Upper lobe of left lung (tissue), 6 donors: ENCODE measurements at regions not wholly inside any gene's neighbourhood (a gene's known extent, or its start where the extent isn't known, plus 50 kb on each side); places are given as distances from the start of the nearest gene placed in this dataset.
"Not testable (repeated sequence)": the region's sequence is repeated elsewhere in the genome, so short reads cannot be mapped to it uniquely, and the experiment has no call there.

ENCODE experiments used
- ATAC-seq, 2 donors: fragments of 200-7000 bp; cut with Tn5 transposase; one replicate each; pipeline ENCODE4 v1.9.1; 2022; ENCODE audit warnings: mild to moderate bottlenecking in 2 of 2, moderate library complexity in 2 of 2; ENCODE audit not compliant: low FRiP score in 2 of 2
- DNase-seq, 2 donors: peaks; one replicate each; pipeline ENCODE4 v3.0.0-alpha.2; 2019 to 2020
- H3K27ac ChIP-seq, 4 donors: fragments of 200-600 bp; sonication (generic); one replicate each; pipeline ENCODE4 v1.5.1; 2016 to 2019
- H3K27me3 ChIP-seq, 4 donors: fragments of 200-600 bp; sonication (generic); one replicate each; pipeline ENCODE4 v1.5.1; 2017 to 2019
- H3K36me3 ChIP-seq, 4 donors: fragments of 200-600 bp; sonication (generic); one replicate each; pipeline ENCODE4 v1.5.1; 2016 to 2019
- H3K4me1 ChIP-seq, 4 donors: fragments of 200-600 bp; sonication (generic); one replicate each; pipeline ENCODE4 v1.5.1; 2018 to 2019
- H3K4me3 ChIP-seq, 4 donors: fragments of 200-600 bp; sonication (generic); one replicate each; pipeline ENCODE4 v1.5.1; 2017 to 2019; ENCODE audit warnings: mild to moderate bottlenecking in 2 of 4, moderate library complexity in 1 of 4
- H3K9me3 ChIP-seq, 4 donors: fragments of 200-600 bp; sonication (generic); one replicate each; pipeline ENCODE4 v1.5.1; 2018 to 2019
- CTCF ChIP-seq, 6 experiments: fragments of 450-650 bp in 4 of 6; fragments of 200-600 bp in 2 of 6; sonication (generic) in 2 of 6; IDR thresholded peaks; one replicate each; pipeline ENCODE4 v1.5.1; 2016 to 2019; ENCODE audit warnings: antibody characterized with exemption in 6 of 6
- EP300 ChIP-seq, 4 donors: sonication (generic); formaldehyde crosslinking; IDR thresholded peaks; one replicate each; pipeline ENCODE4 v1.5.1; 2017; ENCODE audit warnings: antibody characterized with exemption in 4 of 4, control low read depth in 2 of 4
- POLR2A ChIP-seq, 4 donors: fragments of 450-650 bp; IDR thresholded peaks; one replicate each; pipeline ENCODE4 v1.5.1; 2016 to 2017; ENCODE audit warnings: antibody characterized with exemption in 4 of 4, mild to moderate bottlenecking in 2 of 4
- POLR2AphosphoS5 ChIP-seq, 2 donors: sonication (generic); formaldehyde crosslinking; IDR thresholded peaks; one replicate each; pipeline ENCODE4 v1.5.1; 2017; ENCODE audit warnings: antibody characterized with exemption in 2 of 2
- WGBS, 2 donors: methylation state at CpG; one replicate each; pipeline ENCODE4 v1.1.5; 2017 to 2018; 5-methylcytosine and 5-hydroxymethylcytosine counted together
- donor health status: DM: no; HTN: no; CAD: no; lungs with moderate emphysema.
- donor health status: DM: no; HTN: yes; CAD: no; lungs with severe emphysema.

- peak overlapping the region; percentile 18 to 62 (median 52) for H3K4me3 ChIP-seq
- H3K4me1 ChIP-seq = peaks cover 0 to 7% (median 4%) of the 10 kb centered on the region in 4 donors
- DNase-seq (peak; percentile 90 to 91), ATAC-seq (peak; percentile 79 to 96)
- H3K9me3 ChIP-seq = no peaks in the 10 kb centered on the region
- 10 to 28% methylated on average over 14 to 40 of the region's 45 CpGs for WGBS, 2 donors
- TF ChIP-seq POLR2AphosphoS5 (IDR thresholded peaks at IDR 0.05) (no peak), EP300 (IDR thresholded peaks at IDR 0.05) (no peak), CTCF (IDR thresholded peaks at IDR 0.05) (no peak), POLR2A (IDR thresholded peaks at IDR 0.05) (no peak)
- no peaks in the 10 kb centered on the region for H3K27me3 ChIP-seq
- peak overlapping the region; percentile 65 to 89 (median 84) for H3K27ac ChIP-seq
- H3K36me3 ChIP-seq = no peaks in the 10 kb centered on the region
These were observed 133.3 kb downstream of the TBC1D2B start for GRCh38 chr15:77944002-77944867.

- Histone ChIP-seq H3K9me3 (no peaks in the 10 kb centered on the region), H3K4me3 (no peak overlapping the region), H3K4me1 (peaks cover 0 to 7% (median 4%) of the 10 kb centered on the region in 4 donors), H3K36me3 (no peaks in the 10 kb centered on the region), H3K27ac (no peak overlapping the region), H3K27me3 (no peaks in the 10 kb centered on the region)
- 91 to 92% methylated on average over 4 to 6 of the region's 6 CpGs for WGBS, 2 donors
- ATAC-seq (peak in 1 of 2 donors; percentile 3), DNase-seq (no peak)
- TF ChIP-seq CTCF (IDR thresholded peaks at IDR 0.05) (no peak), POLR2A (IDR thresholded peaks at IDR 0.05) (no peak), POLR2AphosphoS5 (IDR thresholded peaks at IDR 0.05) (no peak), EP300 (IDR thresholded peaks at IDR 0.05) (no peak)
These were observed 134.8 kb downstream of the TBC1D2B start for GRCh38 chr15:77942611-77943211.

- H3K9me3 ChIP-seq, H3K4me1 ChIP-seq, ATAC-seq, H3K27me3 ChIP-seq, H3K36me3 ChIP-seq, H3K27ac ChIP-seq, H3K4me3 ChIP-seq: not testable (repeated sequence)
- WGBS, 2 donors = 91 to 100% methylated on average over 3 to 12 of the region's 25 CpGs
- peak in 1 of 2 donors; percentile 45 for DNase-seq
These were observed 136.3 kb downstream of the TBC1D2B start for GRCh38 chr15:77941090-77941827.

- H3K9me3 ChIP-seq = no peaks in the 10 kb centered on the region
- H3K36me3 ChIP-seq = no peaks in the 10 kb centered on the region
- no peaks in the 10 kb centered on the region for H3K27me3 ChIP-seq
- H3K27ac ChIP-seq = no peak overlapping the region
- WGBS, 2 donors = 73 to 92% methylated on average over 2 to 8 of the region's 8 CpGs
- no peak for ATAC-seq
- TF ChIP-seq CTCF (IDR thresholded peaks at IDR 0.05) (no peak), POLR2A (IDR thresholded peaks at IDR 0.05) (no peak), EP300 (IDR thresholded peaks at IDR 0.05) (no peak), POLR2AphosphoS5 (IDR thresholded peaks at IDR 0.05) (no peak)
- no peak overlapping the region for H3K4me3 ChIP-seq
- H3K4me1 ChIP-seq = peaks cover 0 to 7% (median 4%) of the 10 kb centered on the region in 4 donors
- DNase-seq = no peak
These were observed 137.0 kb downstream of the TBC1D2B start for GRCh38 chr15:77940381-77940947.

GRCh38 chr15:77939851-77940250, 137.7 kb downstream of the TBC1D2B start:
- peaks cover 0 to 4% (median 2%) of the 10 kb centered on the region in 4 donors for H3K4me1 ChIP-seq
- TF ChIP-seq CTCF (IDR thresholded peaks at IDR 0.05) = no peak
- no peak for ATAC-seq
- 83 to 92% methylated on average over 7 to 12 of the region's 12 CpGs for WGBS, 2 donors
- no peaks in the 10 kb centered on the region for H3K9me3 ChIP-seq
- DNase-seq = peak in 1 of 2 donors; percentile 64
- no peaks in the 10 kb centered on the region for H3K36me3 ChIP-seq
- H3K4me3 ChIP-seq = no peak overlapping the region
- H3K27ac ChIP-seq = no peak overlapping the region
- no peaks in the 10 kb centered on the region for H3K27me3 ChIP-seq

GRCh38 chr15:77939026-77939425, 138.5 kb downstream of the TBC1D2B start:
- H3K4me3 ChIP-seq, DNase-seq, H3K36me3 ChIP-seq, H3K27ac ChIP-seq, H3K27me3 ChIP-seq, H3K4me1 ChIP-seq, ATAC-seq, H3K9me3 ChIP-seq: not testable (repeated sequence)
- 20 to 46% methylated on average over 1 to 4 of the region's 4 CpGs for WGBS, 2 donors
